ENCODE measurements at regions not wholly inside any gene's neighbourhood (a gene's known extent, or its start where the extent isn't known, plus 50 kb on each side); places are given as distances from the start of the nearest gene placed in this dataset.

- DNase-seq (ENCODE audit: low read depth): no peak
- no peak for TF ChIP-seq CTCF (conservative IDR thresholded peaks at IDR 0.05; ENCODE audit: low read depth, low read length)
Measured at GRCh38 chr2:199509403-199509802, 51.7 kb upstream of the SATB2 start.

More at GRCh38 chr2:199509403-199509802, 51.7 kb upstream of the SATB2 start:
- H3K4me3 ChIP-seq (ENCODE audit: low read length): no peak overlapping the region
